ENCODE measurements at regions not wholly inside any gene's neighbourhood (a gene's known extent, or its start where the extent isn't known, plus 50 kb on each side); places are given as distances from the start of the nearest gene placed in this dataset.
"Not testable (repeated sequence)": the region's sequence is repeated elsewhere in the genome, so short reads cannot be mapped to it uniquely, and the experiment has no call there.

GRCh38 chr16:32845572-32845971 is 169.6 kb upstream of the TP53TG3 start:
- not testable (repeated sequence) for DNase-seq

GRCh38 chr16:32842844-32843243 is 166.9 kb upstream of the TP53TG3 start:
- not testable (repeated sequence) for DNase-seq

- DNase-seq: not testable (repeated sequence)
Measured at GRCh38 chr16:32807280-32807679, 131.3 kb upstream of the TP53TG3 start.

- not testable (repeated sequence) for DNase-seq
Measured at GRCh38 chr16:32805639-32806038, 129.7 kb upstream of the TP53TG3 start.
